Endothelial cell of hepatic sinusoid (primary cell): ENCODE measurements at regions not wholly inside any gene's neighbourhood (a gene's known extent, or its start where the extent isn't known, plus 50 kb on each side); places are given as distances from the start of the nearest gene placed in this dataset.
"Not testable (repeated sequence)": the region's sequence is repeated elsewhere in the genome, so short reads cannot be mapped to it uniquely, and the experiment has no call there.

Experiments
- in situ Hi-C: cut with HindIII; loops from 2 replicates; pipeline ENCODE4 v1.10.0; 2017; ENCODE audit warnings: low sequenced_read_pairs

DNA sequence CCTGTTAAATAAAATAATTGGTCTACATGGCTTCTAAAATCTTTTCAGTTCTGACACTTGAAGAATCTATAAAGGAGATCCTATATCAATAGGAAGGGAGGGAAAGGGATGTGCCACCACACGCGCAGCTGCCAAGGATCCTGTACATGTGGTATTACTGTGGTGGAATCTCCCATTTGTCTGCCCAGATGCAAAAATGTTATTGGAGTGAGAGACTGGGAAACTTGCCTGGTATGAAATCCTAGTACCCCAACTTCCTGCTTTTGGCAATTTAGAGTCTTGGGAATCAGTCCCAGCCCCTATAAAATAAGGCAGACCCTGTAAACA is 81.9 kb upstream of the PICALM start:
- in situ Hi-C loops, result no loop called here

DNA sequence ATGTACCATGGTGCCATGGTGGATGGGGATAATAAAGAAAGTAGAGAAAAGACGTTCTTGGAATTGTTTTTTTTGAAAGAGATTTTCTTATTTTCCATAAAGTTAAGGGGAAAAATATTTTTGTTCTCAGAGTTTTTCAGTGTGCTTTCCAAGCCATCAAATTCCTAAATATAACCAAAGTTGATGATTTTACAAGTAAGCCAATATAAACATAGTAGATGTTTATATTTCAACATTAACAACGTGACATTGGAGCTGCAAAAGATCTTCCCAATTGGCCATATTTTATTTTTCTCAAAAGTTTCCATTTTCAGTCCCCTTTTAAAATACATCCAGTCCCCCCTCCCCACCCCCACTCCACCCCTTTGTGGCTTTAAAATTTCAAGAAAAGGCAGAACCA is 80.9 kb upstream of the PICALM start:
- in situ Hi-C loops, result no loop called here

DNA sequence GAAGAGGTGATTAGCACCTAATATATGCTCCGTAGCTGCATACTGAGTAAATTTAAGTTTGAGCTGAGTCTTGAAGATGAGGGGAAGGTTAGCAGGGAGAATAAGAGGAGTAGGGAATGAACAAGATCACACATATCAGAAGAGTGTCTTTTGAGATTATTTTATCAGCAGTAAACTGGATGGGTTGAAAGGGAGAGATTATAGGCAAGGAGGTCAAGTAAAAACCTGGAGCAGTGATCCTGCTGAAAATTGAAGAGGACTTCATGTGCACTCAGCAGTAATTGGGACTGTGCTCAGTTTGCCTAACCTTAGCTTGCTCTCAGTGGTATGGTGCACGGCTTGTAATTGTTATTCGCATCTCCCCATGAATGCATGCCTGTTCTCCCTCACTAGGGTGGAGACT is 79.5 kb upstream of the PICALM start:
- in situ Hi-C loops, result no loop called here

DNA sequence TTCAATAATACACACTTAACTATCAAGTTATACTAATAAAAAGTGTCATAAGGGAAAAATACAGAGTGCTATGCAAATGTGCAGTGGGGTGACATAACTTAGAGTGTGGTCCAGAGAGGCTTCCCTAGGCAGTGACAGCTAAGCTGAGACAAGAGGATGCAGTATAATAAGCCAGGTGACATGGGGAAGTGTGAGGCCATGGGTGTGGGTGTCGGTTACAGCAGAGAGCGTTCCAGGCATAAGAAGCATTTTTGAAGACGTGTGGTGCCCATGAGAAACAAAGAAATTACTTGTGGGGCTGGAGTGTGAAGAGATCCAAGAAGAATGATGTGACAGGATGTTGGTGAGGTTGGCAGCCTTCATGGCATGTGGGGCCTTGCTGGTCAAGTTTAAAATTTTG is 78.1 kb upstream of the PICALM start:
- in situ Hi-C loops, result no loop called here

DNA sequence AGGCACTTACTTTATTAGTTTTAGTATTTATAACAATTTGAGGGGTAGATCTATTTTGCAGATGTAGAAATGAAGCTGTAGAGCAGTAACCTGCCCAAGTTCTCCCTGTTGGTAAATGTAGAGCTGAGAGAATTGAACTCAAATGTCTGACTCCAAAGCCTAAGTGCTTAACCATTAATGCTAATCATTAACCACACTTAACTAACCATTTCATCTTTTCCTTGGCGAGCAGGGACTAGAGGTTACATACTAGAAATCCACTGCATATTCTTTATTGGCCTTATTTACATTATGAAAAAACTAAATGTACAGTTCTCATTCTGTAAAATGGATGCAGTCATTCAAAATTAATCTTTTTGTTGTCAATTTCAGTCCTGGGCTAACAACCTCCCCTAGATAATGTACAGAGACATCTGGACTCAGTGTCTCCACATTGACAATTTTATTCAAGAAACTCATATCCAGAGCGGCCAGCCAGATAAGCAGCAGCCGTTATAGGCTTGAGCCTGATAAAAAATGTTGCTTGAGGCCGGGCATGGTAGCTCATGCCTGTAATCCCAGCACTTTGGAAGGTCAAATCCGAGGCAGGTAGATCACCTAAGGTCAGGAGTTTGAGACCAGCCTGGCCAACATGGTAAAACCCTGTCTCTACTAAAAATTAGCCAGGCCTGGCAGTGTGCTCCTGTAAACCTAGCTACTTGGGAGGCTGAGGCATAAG is 76.7 kb upstream of the PICALM start:
- in situ Hi-C loops, result no loop called here

DNA sequence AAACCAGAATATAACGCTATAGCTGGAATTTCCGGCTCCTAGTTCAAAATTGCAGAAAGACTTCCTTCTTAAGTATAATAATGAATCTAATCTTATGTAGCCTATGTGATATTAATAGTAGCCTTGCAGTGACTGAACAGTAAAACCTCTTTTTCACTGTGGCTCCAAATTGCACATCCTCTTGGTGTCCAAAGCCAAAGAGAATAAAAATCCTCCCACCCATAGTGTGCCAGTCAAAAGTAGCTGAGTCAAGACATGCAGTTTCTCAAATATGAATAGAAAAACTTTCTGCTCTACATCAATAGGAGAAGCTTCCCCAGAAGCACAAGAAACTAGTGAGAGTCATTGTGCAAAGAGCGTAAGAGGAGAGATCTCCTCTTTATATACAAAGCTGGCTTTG is 76.0 kb upstream of the PICALM start:
- in situ Hi-C loops, result no loop called here

DNA sequence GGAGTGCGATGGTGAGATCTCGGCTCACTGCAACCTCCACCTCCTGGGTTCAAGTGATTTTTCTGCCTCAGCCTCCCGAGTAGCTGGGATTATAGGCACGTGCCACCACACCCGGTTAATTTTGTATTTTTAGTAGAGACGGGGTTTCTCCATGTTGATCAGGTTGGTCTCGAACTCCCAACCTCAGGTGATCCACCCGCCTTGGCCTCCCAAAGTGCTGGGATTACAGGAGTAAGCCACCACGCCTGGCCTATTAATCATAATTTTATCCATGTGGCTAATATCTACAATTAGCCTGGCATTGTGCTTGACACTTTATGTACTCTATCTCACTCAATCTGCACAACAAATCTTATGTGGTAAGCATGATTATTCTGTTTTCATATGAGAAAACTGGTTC is 75.2 kb upstream of the PICALM start:
- in situ Hi-C loops, result not testable (repeated sequence)

DNA sequence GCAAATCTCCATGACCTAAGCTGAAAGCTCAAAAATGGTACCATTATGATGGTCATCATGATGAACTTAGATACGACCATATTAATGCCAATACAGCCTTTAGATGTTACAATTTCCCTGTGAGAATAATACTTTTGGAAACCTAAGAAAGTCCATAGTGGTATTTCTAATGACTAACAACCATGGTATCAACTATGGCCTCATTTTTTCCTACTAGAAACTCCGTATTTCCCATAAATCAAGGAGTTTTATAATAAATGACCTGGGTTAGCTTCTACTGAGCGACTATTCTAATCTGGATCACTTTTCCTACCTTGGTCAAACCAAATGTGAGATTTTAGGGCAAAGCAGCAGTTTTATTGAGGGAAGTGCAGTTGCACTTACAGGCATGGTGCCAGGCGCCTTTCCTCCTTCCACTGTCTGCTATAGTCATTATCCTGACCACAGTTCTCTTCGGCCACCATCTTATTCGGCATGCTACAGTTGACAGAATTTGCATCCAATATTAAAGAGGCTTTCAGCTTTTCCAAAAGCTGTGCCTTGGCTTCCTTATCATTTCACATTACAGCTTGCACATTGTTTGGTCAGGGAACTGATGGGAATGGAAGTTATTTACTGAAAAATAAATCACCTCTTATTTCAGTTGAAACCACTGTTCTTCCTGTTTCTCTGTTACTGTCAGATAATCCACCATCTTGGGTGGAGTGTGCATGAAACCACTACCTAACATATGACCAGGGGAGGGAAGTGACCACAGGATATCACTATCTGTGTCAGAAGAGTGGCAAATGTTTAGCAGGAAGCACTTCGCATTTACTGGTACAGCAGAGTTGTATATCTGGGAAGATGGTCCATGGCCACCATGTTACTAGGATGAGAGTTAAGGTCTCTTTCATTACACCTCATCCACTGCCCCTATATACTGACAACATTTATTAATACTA is 74.5 kb upstream of the PICALM start:
- in situ Hi-C loops, result no loop called here

DNA sequence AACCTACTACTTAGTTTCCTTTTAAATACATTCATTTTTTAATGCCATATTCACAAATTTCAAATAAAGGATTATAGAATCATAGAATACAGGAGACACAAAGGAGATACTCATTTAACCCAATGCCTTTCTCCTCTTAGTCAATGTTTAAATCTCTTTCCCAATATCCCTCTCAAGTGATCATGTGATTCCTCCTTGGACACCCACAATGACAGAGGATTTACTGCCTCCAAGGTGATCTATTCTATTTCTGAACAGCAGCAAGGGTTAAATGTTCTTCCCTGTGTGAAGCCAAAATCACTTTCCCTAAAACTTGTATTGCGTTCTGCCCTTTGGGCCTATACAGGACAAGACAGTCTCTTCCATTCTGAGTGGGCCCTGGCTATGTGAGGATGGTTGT is 73.3 kb upstream of the PICALM start:
- in situ Hi-C loops, result no loop called here

DNA sequence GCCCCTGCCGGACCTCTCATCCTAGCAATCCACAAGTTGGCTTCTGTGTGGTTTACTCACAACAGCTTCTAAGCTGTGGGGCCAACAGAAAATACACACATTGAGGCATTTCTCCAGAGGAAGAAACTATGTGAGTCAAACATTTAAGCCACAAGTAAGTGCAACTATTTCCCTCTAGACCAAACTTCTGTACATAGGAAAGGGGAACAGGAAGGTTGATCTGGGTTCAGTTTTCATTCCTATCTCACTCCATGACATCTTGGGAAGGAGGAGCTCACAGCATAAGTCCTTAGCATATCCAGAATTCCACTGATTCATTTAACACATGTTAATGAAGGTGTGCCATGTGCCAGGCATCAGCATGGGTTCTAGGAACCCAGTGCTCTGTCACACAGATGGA is 72.8 kb upstream of the PICALM start:
- in situ Hi-C loops, result no loop called here

DNA sequence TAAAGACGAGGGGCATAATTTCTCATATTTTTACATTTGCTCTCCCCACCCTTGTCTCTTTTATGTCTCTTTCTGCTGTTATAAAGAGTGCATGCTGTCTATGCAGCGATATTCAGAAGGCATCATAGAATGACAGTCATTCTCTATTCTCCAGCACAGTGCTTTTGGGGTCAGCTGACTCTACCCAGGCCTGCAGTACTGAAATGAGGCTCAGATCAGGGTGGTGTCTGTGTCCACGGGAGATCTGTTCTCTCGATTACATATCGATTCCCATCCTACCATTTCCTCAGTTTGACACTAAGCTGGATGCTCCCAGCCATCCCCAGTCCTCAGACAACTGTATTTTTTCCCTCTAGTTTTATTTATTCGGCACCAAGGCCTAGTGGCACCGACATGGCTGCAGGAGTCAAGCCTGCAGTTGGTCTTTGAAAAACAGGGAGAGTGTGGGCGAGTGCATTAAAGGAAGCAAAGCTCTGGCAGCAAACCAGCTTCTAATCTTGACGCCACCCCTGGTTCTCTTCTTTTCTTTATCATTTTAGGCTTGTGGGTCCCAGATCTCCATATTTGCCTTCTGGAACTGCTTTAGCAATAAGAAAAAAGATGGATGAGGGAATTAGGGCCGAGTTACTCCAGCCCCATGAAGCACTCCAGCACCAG is 71.6 kb upstream of the PICALM start:
- in situ Hi-C loops, result no loop called here

DNA sequence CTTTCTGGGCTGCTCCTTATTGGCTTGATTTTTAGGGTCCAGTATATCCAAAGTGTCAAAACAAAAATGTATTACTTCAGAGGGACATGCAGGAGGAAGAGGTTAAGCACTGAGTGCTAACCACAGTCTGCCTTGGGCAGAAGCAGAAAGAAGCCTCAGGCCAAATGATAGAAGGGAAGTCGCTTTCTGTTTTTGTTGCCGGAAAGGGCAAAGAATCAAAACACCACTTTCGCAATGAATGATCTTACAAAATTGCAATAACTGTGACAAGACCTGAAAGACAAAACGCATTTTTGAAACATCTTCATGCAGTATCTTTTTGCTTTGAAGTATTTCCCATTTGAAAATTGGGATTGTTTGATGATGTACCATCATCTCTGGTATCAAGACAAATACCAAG is 70.1 kb upstream of the PICALM start:
- in situ Hi-C loops, result no loop called here

DNA sequence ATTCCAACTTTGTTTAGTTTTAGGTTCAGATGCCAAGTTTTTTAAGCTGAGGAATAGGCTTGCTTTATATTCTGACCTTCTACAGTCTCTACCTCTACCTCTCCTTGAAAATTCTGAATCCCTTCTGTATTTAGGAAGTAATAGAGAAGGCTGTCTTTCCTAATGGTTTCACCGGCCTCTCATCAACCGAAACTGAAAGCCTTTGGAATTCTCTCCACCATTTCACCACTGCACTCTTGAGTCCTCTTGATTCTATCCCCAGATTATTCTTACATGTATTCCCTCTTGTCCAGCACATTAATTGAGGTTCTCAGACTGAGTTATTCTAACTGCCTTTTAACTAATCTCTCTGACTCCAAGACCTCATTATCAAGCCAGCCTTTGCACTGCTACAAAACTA is 67.7 kb upstream of the PICALM start:
- in situ Hi-C loops, result no loop called here

DNA sequence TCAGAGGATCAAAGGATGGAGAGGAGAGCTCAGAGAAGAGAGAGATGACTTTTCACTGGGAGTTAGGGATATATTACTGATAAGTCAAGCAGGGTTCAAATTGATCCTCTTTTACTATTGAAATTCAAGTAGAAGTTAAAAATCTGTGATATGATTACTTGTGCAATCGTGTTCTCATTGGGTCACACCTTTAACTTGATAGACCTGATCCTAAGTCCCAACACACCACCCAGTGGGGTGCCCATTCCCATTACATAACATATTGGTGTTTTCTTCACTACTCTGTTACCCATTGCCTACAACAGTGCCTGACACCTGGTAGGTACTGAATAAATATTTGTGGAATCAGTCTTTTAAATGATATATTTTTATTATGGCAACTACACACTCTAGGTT is 66.4 kb upstream of the PICALM start:
- in situ Hi-C loops, result no loop called here

DNA sequence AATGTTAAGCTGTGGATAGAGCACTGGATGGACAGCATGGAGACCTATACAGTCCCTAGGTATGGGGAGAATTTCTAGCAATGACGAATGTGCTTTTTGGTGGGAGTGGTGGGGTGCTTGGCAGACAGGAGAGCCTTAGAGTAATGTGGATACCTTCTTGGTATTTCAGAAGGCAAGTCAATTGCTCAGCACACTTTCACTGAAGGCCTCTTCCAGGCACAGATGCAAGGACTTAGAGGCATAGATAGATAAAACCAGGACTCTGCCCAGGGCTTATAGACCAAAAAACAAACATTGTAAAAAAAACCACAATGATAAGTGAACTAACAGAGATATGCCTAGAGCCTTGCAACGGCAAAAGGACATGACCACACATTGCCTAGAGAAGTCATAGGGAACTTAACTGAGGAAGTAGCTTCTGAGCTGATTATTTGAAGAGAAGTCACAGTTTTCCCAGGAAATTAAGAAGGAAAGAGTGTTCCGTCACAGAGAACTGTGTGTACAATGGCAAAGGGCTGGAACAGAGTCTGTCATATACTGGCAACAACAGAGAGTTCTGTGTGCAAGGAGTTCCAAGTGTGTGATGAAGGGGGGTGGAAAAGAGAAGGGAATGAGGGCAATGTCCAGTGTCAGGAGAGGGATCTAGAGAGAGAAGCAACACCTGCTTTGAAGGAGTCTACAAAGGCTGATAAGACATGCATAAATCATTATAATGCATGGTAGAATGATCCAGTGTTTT is 65.9 kb upstream of the PICALM start:
- in situ Hi-C loops, result no loop called here

DNA sequence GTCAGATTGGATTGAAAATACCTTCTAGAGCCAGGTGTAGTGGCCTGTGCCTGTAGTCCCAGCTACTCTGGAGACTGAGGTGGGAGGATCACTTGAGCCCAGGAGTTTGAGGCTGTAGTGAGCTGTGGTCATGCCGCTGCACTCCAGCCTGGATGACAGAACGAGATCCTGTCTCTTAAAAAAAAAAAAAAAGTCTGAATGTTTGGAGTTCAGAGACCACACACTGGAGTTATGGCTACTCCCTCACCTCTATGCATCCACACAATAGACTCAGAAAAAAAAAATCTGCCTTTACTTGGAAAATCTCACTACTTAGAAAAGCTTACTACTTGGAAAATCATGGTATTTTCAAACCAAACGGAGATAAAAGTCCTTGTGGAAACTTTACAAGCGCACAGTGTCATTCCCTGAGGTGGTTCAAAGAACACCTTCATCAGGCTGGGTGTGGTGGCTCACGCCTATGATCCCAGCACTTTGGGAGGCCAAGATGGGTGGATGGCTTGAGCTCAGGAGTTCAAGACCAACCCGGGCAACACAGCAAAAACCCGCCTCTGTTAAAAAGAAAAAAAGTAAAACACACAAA is 63.9 kb upstream of the PICALM start:
- in situ Hi-C loops, result no loop called here

DNA sequence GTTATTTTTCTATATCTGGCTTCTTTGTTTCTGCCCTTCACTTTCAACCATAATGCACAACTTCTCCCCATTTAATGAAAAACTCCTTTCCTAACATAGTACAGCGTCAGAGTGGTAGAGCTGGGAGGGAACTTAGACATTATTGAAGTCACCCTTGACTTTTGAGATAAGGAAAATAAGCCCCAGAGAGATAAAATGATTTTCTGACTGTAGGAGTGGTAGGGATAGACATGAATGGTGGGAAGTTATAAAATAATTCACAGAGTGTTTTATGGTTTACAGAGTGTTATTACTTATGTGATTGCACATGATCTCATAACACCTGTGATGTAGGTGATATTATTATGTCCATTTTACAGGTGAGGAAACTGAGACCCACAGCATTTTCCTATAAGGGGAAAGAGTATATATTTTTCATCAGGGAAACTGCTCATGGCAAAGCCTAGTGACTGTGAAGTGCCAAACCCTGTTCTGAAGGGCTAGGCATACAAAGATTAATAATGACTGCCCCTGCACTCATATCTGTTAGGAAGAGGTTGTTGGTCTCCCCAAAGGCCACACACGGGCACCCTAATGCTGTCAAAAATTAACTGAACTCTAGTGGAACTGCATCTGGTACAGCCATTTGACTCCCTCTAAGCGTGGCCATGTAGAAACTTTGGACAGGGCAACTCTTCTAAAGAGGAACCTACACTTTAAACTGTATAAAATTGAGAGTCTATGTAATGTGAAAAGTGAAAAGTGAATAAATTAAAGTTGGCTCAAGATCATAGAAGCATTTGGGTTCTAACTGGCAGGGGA is 61.1 kb upstream of the PICALM start:
- in situ Hi-C loops, result no loop called here

DNA sequence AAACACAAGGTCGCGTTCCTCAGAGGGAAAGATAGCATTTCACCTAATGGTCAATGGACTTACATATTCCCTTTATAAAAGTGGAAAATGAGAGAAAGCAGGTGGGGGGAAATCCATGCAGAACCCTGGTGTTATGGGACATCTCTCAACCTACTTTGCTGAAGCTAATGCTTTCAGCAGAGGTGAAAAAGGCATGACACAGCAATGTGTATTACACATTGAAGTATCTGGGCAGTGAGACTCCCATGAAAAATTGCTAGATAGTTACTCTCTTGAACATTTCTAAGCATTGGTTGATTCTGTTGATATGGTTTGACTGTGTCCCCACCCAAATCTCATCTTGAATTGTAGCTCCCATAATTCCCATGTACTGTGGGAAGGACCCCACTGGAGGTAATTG is 60.0 kb upstream of the PICALM start:
- in situ Hi-C loops, result no loop called here

DNA sequence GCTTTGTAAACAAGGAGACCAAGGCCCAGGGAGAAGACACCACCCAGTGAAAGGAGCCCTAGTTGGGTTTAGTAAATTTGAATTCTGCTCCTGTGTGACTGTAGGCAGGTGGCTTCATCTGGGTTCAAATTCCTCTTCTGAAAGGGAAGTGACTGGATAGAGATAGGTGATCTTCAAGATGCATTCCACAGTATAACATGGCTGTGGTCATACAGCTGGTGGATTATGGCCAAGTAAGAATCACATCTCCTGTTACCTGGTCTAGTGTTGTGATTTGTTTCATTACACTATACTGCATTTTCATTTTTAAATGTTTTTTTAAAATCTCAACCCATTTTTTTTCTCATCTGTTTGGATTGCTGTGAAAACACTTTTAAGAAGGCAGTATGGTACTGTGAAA is 58.0 kb upstream of the PICALM start:
- in situ Hi-C loops, result no loop called here
